Natural killer cell (primary cell): ENCODE measurements at regions not wholly inside any gene's neighbourhood (a gene's known extent, or its start where the extent isn't known, plus 50 kb on each side); places are given as distances from the start of the nearest gene placed in this dataset.
A peak's percentile ranks its signal among the peaks of the same experiment; 100 is the strongest.

Experiments used
- ATAC-seq, 3 donors: fragments of 150-1000 bp in 2 of 3; fragments of 200-7000 bp in 1 of 3; cut with Tn5 transposase; 1 replicate in 1 of 3; 2 replicates in 2 of 3; pipeline ENCODE4 v1.10.0; 2021; ENCODE audit warnings: mild to moderate bottlenecking in 2 of 3, moderate library complexity in 2 of 3
- DNase-seq, 2 donors: peaks; one replicate each; pipeline versions ENCODE4 v3.0.0 to v3.0.0-alpha.2; 2013 to 2021; ENCODE audit warnings: mixed read lengths in 1 of 2
- H3K27ac ChIP-seq: one replicate; pipeline ENCODE4 v1.5.1; 2013; ENCODE audit warnings: mild to moderate bottlenecking, low read length
- H3K27me3 ChIP-seq: one replicate; pipeline ENCODE4 v1.6.1; 2013; ENCODE audit warnings: low read length; ENCODE audit not compliant: control insufficient read depth, insufficient read depth
- H3K36me3 ChIP-seq: one replicate; pipeline ENCODE4 v1.6.1; 2013; ENCODE audit warnings: low read length; ENCODE audit not compliant: control insufficient read depth, insufficient read depth
- H3K4me1 ChIP-seq: one replicate; pipeline ENCODE4 v1.6.1; 2013; ENCODE audit warnings: low read length; ENCODE audit not compliant: control insufficient read depth, insufficient read depth
- H3K4me3 ChIP-seq: one replicate; pipeline ENCODE4 v1.5.1; 2013; ENCODE audit warnings: low read length
- H3K9me3 ChIP-seq: one replicate; pipeline ENCODE4 v1.6.1; 2013; ENCODE audit warnings: low read length; ENCODE audit not compliant: control insufficient read depth, insufficient read depth
- H3K27ac Mint-ChIP-seq, 2 donors: one replicate each; pipeline ENCODE4 v1.8.0; 2022; ENCODE audit warnings: mild to moderate bottlenecking in 2 of 2, mixed read lengths in 2 of 2, moderate library complexity in 1 of 2
- H3K27me3 Mint-ChIP-seq, 2 donors: one replicate each; pipeline ENCODE4 v1.8.0; 2022; ENCODE audit warnings: low read depth in 2 of 2, mixed read lengths in 2 of 2
- H3K36me3 Mint-ChIP-seq: one replicate; pipeline ENCODE4 v1.8.0; 2022; ENCODE audit warnings: mixed read lengths
- H3K4me1 Mint-ChIP-seq, 2 donors: one replicate each; pipeline ENCODE4 v1.8.0; 2022; ENCODE audit warnings: mixed read lengths in 2 of 2
- H3K4me3 Mint-ChIP-seq: one replicate; pipeline ENCODE4 v1.8.0; 2022; ENCODE audit warnings: mild to moderate bottlenecking, moderate library complexity, mixed read lengths
- H3K9me3 Mint-ChIP-seq, 2 donors: one replicate each; pipeline ENCODE4 v1.8.0; 2022; ENCODE audit warnings: mixed read lengths in 2 of 2
- WGBS: methylation state at CpG from one replicate; pipeline ENCODE4 v1.1.7; 2013; ENCODE audit warnings: missing lambda C conversion rate; ENCODE audit not compliant: insufficient coverage; 5-methylcytosine and 5-hydroxymethylcytosine counted together
- intact Hi-C: fragments of 100-400 bp; cut with micrococcal nuclease; formaldehyde crosslinking; loops from one replicate; pipeline ENCODE4 v1.14.2; 2022
- TF ChIP-seq, protein P1 (sequence below): fragments of 200-600 bp; IDR thresholded peaks from one replicate; pipeline ENCODE4 v1.8.0; 2022; ENCODE audit warnings: antibody characterized with exemption

GRCh38 chr1:29743264-29743663 is 506.9 kb downstream of the PTPRU start:
- no peaks in the 10 kb centered on the region for H3K36me3 Mint-ChIP-seq
- no peak overlapping the region for H3K4me3 ChIP-seq
- no peaks in the 10 kb centered on the region for H3K4me1 ChIP-seq
- TF ChIP-seq, protein P1, sequence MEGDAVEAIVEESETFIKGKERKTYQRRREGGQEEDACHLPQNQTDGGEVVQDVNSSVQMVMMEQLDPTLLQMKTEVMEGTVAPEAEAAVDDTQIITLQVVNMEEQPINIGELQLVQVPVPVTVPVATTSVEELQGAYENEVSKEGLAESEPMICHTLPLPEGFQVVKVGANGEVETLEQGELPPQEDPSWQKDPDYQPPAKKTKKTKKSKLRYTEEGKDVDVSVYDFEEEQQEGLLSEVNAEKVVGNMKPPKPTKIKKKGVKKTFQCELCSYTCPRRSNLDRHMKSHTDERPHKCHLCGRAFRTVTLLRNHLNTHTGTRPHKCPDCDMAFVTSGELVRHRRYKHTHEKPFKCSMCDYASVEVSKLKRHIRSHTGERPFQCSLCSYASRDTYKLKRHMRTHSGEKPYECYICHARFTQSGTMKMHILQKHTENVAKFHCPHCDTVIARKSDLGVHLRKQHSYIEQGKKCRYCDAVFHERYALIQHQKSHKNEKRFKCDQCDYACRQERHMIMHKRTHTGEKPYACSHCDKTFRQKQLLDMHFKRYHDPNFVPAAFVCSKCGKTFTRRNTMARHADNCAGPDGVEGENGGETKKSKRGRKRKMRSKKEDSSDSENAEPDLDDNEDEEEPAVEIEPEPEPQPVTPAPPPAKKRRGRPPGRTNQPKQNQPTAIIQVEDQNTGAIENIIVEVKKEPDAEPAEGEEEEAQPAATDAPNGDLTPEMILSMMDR = no peak
- ATAC-seq (no peak), DNase-seq (no peak)
- H3K9me3 ChIP-seq = no peaks in the 10 kb centered on the region
- H3K9me3 Mint-ChIP-seq = no peaks in the 10 kb centered on the region
- no peak overlapping the region for H3K27ac Mint-ChIP-seq
- intact Hi-C loops = no loop called here
- no peak overlapping the region for H3K27ac ChIP-seq
- peaks cover 4 to 18% of the 10 kb centered on the region in 2 donors for H3K27me3 Mint-ChIP-seq
- H3K36me3 ChIP-seq = no peaks in the 10 kb centered on the region
- H3K27me3 ChIP-seq = no peaks in the 10 kb centered on the region
- H3K4me1 Mint-ChIP-seq = no peaks in the 10 kb centered on the region
- WGBS = 82% methylated on average over 5 of the region's 5 CpGs
- no peak overlapping the region for H3K4me3 Mint-ChIP-seq

- intact Hi-C loops = no loop called here
Observed at GRCh38 chr1:29739176-29739575, 502.9 kb downstream of the PTPRU start.

DNA sequence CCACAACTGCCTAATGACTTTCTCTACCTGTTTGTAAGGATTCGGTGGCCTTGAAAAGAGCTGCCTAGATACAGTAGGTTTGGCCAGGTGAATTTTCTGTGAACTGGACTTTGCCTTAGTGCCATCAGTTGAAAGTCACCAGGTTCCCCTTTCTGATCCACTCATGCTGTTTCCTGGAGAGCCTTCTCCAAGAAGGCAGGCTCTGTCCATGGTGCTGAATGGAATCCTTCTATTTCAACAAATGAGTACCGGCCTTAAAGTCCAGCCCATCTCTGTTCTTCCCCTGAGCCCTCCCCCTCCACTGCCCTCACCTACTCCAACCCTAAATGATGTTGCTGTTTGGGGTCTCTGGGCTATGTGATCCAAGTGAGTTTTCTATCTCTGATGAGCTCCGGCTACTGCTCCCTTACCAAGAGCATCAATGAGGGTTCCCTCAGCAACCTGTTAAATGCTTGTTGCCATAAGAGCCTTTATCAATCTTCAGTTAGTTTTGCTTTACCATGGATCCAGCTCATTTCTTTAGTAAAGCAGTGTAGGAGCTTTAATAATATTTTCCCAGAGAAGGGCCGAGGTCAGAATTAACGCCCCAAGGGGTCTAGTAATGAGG is 500.4 kb downstream of the PTPRU start:
- Histone ChIP-seq H3K36me3 (no peaks in the 10 kb centered on the region), H3K27ac (no peak overlapping the region), H3K9me3 (no peaks in the 10 kb centered on the region), H3K4me3 (no peak overlapping the region), H3K27me3 (no peaks in the 10 kb centered on the region), H3K4me1 (no peaks in the 10 kb centered on the region)
- Mint-ChIP-seq H3K9me3 (no peaks in the 10 kb centered on the region), H3K36me3 (no peaks in the 10 kb centered on the region), H3K27me3 (peaks cover 5 to 31% of the 10 kb centered on the region in 2 donors), H3K4me3 (no peak overlapping the region), H3K4me1 (peaks cover 0 to 6% of the 10 kb centered on the region in 2 donors), H3K27ac (no peak overlapping the region)
- TF ChIP-seq, protein P1 = no peak
- ATAC-seq = no peak
- intact Hi-C loops = no loop called here
- peak in 1 of 2 donors; percentile 8 for DNase-seq
- 67% methylated on average over 5 of the region's 5 CpGs for WGBS

More at GRCh38 chr1:29739176-29739575, 502.9 kb downstream of the PTPRU start:
- H3K4me1 Mint-ChIP-seq = no peaks in the 10 kb centered on the region
- Histone ChIP-seq H3K27ac (no peak overlapping the region), H3K4me3 (no peak overlapping the region), H3K4me1 (no peaks in the 10 kb centered on the region), H3K27me3 (no peaks in the 10 kb centered on the region), H3K36me3 (no peaks in the 10 kb centered on the region), H3K9me3 (no peaks in the 10 kb centered on the region)
- H3K4me3 Mint-ChIP-seq = no peak overlapping the region
- no peaks in the 10 kb centered on the region for H3K36me3 Mint-ChIP-seq
- WGBS = 73% methylated on average over 1 of the region's 1 CpG
- TF ChIP-seq, protein P1 = no peak
- no peak for DNase-seq
- H3K27me3 Mint-ChIP-seq = peaks cover 4 to 18% of the 10 kb centered on the region in 2 donors
- no peak overlapping the region for H3K27ac Mint-ChIP-seq
- ATAC-seq = no peak
- H3K9me3 Mint-ChIP-seq = no peaks in the 10 kb centered on the region

DNA sequence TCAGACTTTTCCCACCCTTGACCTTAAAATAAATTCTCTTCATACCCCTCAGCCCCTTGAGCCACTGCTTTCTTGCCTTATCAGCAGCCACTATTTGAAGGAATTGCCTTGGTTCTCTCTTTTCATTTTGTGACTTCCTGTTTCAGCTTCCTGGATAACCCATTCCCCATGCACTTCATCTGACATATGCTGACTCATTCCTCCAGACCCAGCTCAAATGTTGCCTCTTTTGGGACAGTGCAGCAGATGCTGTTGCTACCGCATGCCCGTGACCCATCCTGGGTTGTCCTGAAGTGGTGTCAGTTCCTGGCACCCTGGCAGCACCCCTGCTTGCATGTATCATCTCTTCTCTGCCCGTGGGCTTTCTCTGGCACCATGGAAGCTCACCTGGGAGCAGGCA is 496.1 kb downstream of the PTPRU start:
- H3K27ac Mint-ChIP-seq = no peak overlapping the region
- peaks cover 8 to 13% of the 10 kb centered on the region in 2 donors for H3K27me3 Mint-ChIP-seq
- ATAC-seq = no peak
- H3K4me3 Mint-ChIP-seq = no peak overlapping the region
- H3K4me1 Mint-ChIP-seq = peaks cover 0 to 6% of the 10 kb centered on the region in 2 donors
- no peaks in the 10 kb centered on the region for H3K36me3 ChIP-seq
- H3K27me3 ChIP-seq = no peaks in the 10 kb centered on the region
- H3K36me3 Mint-ChIP-seq = no peaks in the 10 kb centered on the region
- DNase-seq = no peak
- H3K27ac ChIP-seq = no peak overlapping the region
- intact Hi-C loops = no loop called here
- WGBS = 28% methylated on average over 3 of the region's 3 CpGs
- TF ChIP-seq, protein P1 = no peak
- no peak overlapping the region for H3K4me3 ChIP-seq
- H3K4me1 ChIP-seq = no peaks in the 10 kb centered on the region
- no peaks in the 10 kb centered on the region for H3K9me3 ChIP-seq
- no peaks in the 10 kb centered on the region for H3K9me3 Mint-ChIP-seq
